GM20000 (cell line): ENCODE measurements at regions not wholly inside any gene's neighbourhood (a gene's known extent, or its start where the extent isn't known, plus 50 kb on each side); places are given as distances from the start of the nearest gene placed in this dataset.

Source experiments
- DNase-seq: peaks from one replicate; pipeline ENCODE4 v3.0.0; 2012; ENCODE audit warnings: low spot score
- TF ChIP-seq, protein P1 (sequence below): IDR thresholded peaks from 2 replicates; pipeline ENCODE4 v1.5.1; 2012; ENCODE audit warnings: mild to moderate bottlenecking, control low read depth; ENCODE audit errors: extremely low read depth, missing control alignments

DNA sequence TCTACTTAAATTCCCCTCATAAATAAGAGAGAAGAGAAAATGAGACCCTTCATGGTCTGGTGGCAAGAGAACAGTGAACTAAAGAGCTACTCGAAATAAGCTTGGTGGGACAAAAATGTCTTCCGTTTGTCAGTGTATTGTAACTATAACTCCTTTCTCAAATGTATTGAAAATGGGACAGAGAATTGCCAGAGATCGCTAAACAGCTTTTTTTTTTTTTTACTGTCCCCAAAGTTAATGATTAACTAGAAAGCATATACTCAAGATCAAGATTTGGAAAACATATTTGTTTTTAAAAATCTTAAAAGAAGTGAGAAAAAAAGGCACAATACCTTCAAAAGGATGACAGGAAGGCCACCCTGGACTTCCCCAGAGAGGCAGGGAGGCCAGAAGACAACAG lies 206.4 kb upstream of the CTNND2 start:
- TF ChIP-seq, protein P1, sequence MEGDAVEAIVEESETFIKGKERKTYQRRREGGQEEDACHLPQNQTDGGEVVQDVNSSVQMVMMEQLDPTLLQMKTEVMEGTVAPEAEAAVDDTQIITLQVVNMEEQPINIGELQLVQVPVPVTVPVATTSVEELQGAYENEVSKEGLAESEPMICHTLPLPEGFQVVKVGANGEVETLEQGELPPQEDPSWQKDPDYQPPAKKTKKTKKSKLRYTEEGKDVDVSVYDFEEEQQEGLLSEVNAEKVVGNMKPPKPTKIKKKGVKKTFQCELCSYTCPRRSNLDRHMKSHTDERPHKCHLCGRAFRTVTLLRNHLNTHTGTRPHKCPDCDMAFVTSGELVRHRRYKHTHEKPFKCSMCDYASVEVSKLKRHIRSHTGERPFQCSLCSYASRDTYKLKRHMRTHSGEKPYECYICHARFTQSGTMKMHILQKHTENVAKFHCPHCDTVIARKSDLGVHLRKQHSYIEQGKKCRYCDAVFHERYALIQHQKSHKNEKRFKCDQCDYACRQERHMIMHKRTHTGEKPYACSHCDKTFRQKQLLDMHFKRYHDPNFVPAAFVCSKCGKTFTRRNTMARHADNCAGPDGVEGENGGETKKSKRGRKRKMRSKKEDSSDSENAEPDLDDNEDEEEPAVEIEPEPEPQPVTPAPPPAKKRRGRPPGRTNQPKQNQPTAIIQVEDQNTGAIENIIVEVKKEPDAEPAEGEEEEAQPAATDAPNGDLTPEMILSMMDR: no peak
- DNase-seq: no peak

DNA sequence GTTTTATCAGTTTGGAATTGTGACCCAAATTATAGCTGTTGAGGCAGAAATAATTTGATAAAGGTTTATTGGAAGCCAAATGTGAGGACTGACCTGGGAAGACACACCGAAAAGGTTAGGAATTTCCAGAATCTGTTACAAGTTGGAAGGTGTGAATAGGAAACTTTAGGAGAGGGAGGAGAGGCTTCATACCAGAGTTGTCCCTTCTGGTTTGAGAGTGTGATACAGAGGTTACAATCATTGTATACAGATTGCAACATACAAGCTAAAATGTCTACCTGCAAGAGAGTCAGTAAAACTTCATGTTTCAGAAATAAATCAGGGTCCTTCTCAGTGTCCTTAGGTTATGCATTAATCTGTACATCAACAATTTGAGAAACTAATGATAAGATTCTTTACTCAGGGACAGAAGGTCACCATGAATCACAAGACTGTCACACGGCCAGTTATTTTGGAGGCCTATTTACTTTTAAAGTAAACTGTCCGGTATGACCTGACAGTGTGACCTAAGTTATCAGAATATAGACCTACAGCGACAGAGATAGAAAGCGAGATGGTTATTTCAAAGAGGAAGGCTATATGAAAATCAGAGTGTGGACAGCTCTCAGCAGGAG lies 204.9 kb upstream of the CTNND2 start:
- no peak for DNase-seq
- TF ChIP-seq, protein P1: no peak

DNA sequence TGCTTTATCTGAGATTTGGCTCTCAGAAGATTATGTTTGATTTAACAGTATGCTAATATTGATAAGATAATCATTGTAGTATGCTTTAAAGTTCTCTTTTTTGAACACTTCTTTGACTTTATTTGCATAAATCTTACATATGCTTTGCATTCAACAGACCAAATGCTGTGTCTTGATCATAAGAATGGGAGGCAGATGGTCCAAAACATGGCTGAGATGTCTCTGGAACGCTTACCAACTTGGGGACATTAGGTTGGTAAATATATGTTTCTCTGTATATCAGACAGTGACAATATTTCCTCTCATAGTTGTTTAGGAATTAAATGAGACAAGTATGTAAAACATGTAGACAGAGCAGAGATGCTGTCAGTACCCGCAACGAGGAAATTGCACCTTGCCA lies 197.9 kb upstream of the CTNND2 start:
- no peak for DNase-seq
- TF ChIP-seq, protein P1: no peak

DNA sequence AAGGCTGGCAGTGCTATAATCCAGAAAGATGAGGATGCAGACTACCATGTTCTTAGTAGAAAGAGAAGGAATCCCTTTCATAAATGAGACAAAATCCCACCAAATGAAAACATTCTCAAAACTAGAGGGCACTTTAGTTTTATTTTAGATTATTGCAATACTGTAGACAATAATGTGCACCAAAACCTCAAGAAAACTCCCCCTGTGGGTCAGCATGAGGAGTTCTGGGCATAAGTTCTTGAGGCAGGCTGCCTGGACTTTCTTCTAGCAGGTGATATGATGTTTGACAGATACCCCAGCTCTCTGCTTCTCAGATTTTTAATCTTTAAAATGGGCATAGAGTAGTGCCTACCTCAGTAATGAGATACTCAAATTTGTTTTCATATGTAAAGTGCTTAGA lies 196.3 kb upstream of the CTNND2 start:
- no peak for DNase-seq
- TF ChIP-seq, protein P1: no peak

DNA sequence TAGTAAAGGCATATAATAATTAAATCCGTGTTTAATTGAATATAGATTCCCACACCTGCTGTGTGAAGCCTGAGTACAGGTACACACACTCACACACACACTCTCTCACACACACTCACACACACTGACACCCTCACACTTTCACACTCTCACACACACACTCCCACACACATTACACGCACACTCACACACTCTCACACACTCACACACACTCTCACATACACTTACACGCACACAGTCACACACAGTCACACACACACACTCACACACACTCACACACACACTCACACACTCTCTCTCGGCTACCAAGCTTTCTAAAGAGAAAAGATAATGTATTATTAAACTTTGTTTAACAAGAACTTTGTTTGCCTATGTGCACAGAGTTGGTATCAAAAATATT lies 195.1 kb upstream of the CTNND2 start:
- no peak for DNase-seq
- TF ChIP-seq, protein P1: no peak

DNA sequence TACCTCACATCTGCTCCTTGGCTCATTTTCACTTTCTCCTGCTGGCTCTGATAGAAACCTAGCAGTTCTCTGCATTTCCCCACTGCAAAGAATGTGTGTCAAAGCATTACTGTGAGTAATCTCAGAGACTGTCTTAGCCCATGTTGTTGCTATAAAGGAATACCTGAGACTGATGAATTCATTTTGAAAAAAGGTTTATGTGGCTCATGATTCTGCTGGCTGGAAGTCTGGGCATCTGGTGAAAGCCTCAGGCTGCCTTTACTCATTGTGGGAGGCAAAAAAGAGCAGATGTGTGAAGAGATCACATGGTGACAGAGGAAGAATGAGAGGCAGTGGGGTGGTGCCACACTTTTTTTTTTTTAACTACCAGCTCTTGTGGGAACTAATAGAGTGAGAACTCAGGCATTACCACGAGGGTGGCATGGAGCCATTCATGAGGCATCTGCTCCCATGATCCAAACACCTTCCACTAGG lies 191.6 kb upstream of the CTNND2 start:
- TF ChIP-seq, protein P1: no peak

DNA sequence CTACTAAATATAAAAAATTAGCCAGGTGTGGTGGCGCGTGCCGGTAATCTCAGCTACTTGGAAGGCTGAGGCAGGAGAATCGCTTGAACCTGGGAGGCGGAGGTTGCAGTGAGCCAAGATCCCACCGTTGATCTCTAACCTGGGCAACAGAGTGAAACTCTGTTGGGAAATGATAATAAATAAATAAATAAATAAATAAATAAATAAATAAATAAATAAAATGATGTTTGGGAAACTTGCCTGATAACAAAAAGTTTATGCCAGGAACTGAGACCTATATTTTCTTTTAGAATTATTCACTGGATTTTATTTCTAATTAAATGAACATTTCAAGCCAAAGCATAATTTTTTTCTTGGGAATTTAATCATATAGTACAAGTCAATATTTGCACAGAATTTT lies 189.3 kb upstream of the CTNND2 start:
- TF ChIP-seq, protein P1: no peak
- DNase-seq: no peak

More for the DNA sequence above, 191.6 kb upstream of the CTNND2 start:
- no peak for DNase-seq
